ENCODE measurements at regions not wholly inside any gene's neighbourhood (a gene's known extent, or its start where the extent isn't known, plus 50 kb on each side); places are given as distances from the start of the nearest gene placed in this dataset.
"Not testable (repeated sequence)": the region's sequence is repeated elsewhere in the genome, so short reads cannot be mapped to it uniquely, and the experiment has no call there.

DNA sequence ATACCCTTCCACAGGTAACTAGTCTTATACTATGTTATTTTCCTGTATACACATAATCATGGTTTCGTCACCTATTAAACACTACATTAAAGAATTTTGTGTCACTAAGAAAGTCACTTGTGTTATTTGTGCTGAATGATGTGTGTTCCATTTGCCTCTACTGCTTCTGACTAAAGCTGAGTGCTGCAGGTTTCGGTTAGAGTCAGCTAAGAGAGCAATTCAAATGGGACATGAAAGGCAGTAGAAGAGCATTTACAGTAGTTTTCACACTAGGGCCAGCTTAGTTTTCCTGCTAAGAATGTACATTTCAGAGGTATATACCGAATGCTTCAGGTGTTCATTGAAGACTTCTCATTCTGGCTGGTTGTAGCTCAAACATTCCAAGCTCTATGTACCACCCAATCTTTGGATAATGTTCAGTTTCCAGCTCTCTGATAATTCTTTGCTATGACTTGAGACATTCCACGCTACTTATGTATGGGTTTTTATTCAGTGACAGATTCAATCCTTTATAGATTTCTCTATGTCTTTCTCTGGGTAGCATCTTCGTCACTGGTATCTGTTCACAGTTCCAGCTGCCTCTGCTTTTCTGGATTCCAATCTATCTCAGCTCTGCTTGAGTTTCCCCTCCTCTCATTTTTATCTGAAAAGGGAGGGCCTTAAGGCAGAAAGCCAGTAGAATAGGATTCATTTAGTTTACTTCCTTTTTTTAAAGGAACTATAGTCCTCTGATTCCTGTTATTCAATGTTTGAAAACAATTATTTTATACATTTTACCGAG, 164.4 kb downstream of the CXXC4 start:
- Histone ChIP-seq H3K4me1 (ENCODE audit: control insufficient read depth, insufficient read depth, low read length) (no peaks in the 10 kb centered on the region), H3K36me3 (ENCODE audit: control insufficient read depth in 2 of 2, insufficient read depth in 2 of 2, low read length in 2 of 2) (no peaks in the 10 kb centered on the region), H3K27ac (ENCODE audit: low read length) (no peak overlapping the region), H3K4me3 (ENCODE audit: low read length in 2 of 2) (no peak overlapping the region), H3K27me3 (ENCODE audit: control insufficient read depth in 1 of 2, insufficient read depth in 2 of 2, low read length in 2 of 2) (no peaks in the 10 kb centered on the region), H3K9me3 (ENCODE audit: control insufficient read depth in 2 of 2, low read length in 2 of 2) (no peaks in the 10 kb centered on the region), H3K9ac (ENCODE audit: low read length in 2 of 2) (no peak overlapping the region)

GRCh38 chr4:104326991-104327694, 167.6 kb downstream of the CXXC4 start:
- H3K27me3 ChIP-seq (ENCODE audit: control insufficient read depth in 1 of 2, insufficient read depth in 2 of 2, low read length in 2 of 2); H3K4me3 ChIP-seq (ENCODE audit: low read length in 2 of 2); H3K4me1 ChIP-seq (ENCODE audit: control insufficient read depth, insufficient read depth, low read length); H3K27ac ChIP-seq (ENCODE audit: low read length); H3K36me3 ChIP-seq (ENCODE audit: control insufficient read depth in 2 of 2, insufficient read depth in 2 of 2, low read length in 2 of 2); H3K9me3 ChIP-seq (ENCODE audit: control insufficient read depth in 2 of 2, low read length in 2 of 2); H3K9ac ChIP-seq (ENCODE audit: low read length in 2 of 2): not testable (repeated sequence)

DNA sequence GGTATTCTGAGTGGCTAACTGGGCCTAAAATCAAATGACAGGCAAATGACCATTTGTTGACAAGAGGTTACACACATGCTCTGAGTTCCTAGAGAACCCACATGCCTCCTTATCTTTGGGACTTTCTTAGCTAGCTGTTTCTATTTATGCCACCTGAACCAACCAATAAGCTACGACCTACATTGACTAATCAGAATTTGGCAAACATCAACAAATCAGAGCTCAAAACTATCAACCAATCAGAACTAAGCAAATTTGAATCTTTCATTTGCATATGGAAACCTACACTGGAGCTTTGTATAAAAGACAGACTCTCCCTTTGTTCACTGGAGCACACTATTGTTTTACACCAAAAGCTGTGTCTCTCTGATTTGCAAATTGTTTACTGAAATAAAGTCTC, 192.0 kb downstream of the CXXC4 start:
- Histone ChIP-seq H3K4me3 (ENCODE audit: low read length in 2 of 2) (no peak overlapping the region), H3K9me3 (ENCODE audit: control insufficient read depth in 2 of 2, low read length in 2 of 2) (no peaks in the 10 kb centered on the region), H3K27ac (ENCODE audit: low read length) (no peak overlapping the region), H3K9ac (ENCODE audit: low read length in 2 of 2) (no peak overlapping the region), H3K4me1 (ENCODE audit: control insufficient read depth, insufficient read depth, low read length) (no peaks in the 10 kb centered on the region), H3K27me3 (ENCODE audit: control insufficient read depth in 1 of 2, insufficient read depth in 2 of 2, low read length in 2 of 2) (no peaks in the 10 kb centered on the region), H3K36me3 (ENCODE audit: control insufficient read depth in 2 of 2, insufficient read depth in 2 of 2, low read length in 2 of 2) (no peaks in the 10 kb centered on the region)

- Histone ChIP-seq H3K4me1 (ENCODE audit: control insufficient read depth, insufficient read depth, low read length) (no peaks in the 10 kb centered on the region), H3K27me3 (ENCODE audit: control insufficient read depth in 1 of 2, insufficient read depth in 2 of 2, low read length in 2 of 2) (no peaks in the 10 kb centered on the region), H3K4me3 (ENCODE audit: low read length in 2 of 2) (no peak overlapping the region), H3K27ac (ENCODE audit: low read length) (no peak overlapping the region), H3K36me3 (ENCODE audit: control insufficient read depth in 2 of 2, insufficient read depth in 2 of 2, low read length in 2 of 2) (no peaks in the 10 kb centered on the region), H3K9ac (ENCODE audit: low read length in 2 of 2) (no peak overlapping the region), H3K9me3 (ENCODE audit: control insufficient read depth in 2 of 2, low read length in 2 of 2) (peaks cover 0 to 5% of the 10 kb centered on the region in 2 donors)
Observed at GRCh38 chr4:104294811-104295210, 199.9 kb downstream of the CXXC4 start.

DNA sequence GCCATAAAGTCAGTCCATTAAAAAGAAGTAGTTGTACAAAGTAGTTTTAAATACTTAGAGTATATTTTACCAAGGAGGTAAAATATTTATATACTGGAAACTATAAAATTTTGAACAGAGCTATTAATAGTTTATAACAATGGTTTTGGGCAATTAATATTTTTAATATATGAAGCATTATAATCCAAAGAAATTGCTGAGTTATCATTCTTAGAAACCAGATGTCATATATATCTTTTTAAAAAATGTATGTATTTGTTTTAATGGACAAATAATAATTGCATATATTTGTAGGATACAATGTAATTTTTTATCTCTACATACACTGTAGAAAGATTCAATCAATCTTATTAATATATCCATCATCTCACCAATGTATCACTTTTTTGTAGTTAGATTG, 207.8 kb downstream of the CXXC4 start:
- H3K4me1 ChIP-seq (ENCODE audit: control insufficient read depth, insufficient read depth, low read length) = no peaks in the 10 kb centered on the region
- no peak overlapping the region for H3K27ac ChIP-seq (ENCODE audit: low read length)
- H3K27me3 ChIP-seq (ENCODE audit: control insufficient read depth in 1 of 2, insufficient read depth in 2 of 2, low read length in 2 of 2) = no peaks in the 10 kb centered on the region
- no peaks in the 10 kb centered on the region for H3K36me3 ChIP-seq (ENCODE audit: control insufficient read depth in 2 of 2, insufficient read depth in 2 of 2, low read length in 2 of 2)
- H3K9ac ChIP-seq (ENCODE audit: low read length in 2 of 2) = no peak overlapping the region
- H3K4me3 ChIP-seq (ENCODE audit: low read length in 2 of 2) = no peak overlapping the region
- H3K9me3 ChIP-seq (ENCODE audit: control insufficient read depth in 2 of 2, low read length in 2 of 2) = no peaks in the 10 kb centered on the region

DNA sequence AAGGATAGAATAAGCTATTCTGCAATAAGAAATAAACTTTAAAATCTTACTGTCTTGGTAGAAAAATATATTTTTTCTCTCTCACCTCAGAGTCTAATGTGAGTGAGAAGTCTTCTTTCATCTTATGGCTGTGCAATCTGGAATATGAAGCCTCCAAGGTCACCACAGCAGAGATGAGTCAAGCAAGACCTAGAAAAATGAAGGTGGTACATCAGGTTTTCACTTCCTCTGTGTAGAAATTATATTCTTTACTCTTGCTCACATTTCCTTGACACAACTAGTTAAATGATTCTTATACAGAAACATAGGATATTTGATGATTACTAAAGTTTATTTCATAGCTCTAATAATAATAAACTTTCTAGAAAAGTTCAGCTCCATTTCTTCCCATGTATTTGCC, 211.4 kb downstream of the CXXC4 start:
- Histone ChIP-seq H3K9me3 (ENCODE audit: control insufficient read depth in 2 of 2, low read length in 2 of 2) (no peaks in the 10 kb centered on the region), H3K4me3 (ENCODE audit: low read length in 2 of 2) (no peak overlapping the region), H3K27ac (ENCODE audit: low read length) (no peak overlapping the region), H3K4me1 (ENCODE audit: control insufficient read depth, insufficient read depth, low read length) (no peaks in the 10 kb centered on the region), H3K9ac (ENCODE audit: low read length in 2 of 2) (no peak overlapping the region), H3K36me3 (ENCODE audit: control insufficient read depth in 2 of 2, insufficient read depth in 2 of 2, low read length in 2 of 2) (no peaks in the 10 kb centered on the region), H3K27me3 (ENCODE audit: control insufficient read depth in 1 of 2, insufficient read depth in 2 of 2, low read length in 2 of 2) (no peaks in the 10 kb centered on the region)

DNA sequence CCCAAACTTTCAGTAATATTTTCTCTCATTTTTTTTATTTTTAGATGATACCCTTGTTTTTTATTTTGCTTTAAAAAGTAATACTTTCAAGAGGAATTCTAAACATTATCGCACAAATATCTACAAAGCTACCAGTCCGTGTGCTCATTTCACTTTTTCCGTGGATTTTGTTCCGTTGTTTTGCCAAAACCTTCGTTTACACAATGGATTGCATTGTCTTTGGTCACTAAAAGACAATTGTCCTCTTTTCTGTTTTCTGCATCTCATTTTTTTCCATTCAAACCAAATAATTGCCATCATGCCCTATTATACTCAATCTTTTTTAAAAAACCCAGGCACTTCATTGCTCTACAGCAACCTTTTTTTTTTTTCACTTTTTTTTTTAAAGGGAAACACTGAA, 214.9 kb downstream of the CXXC4 start:
- Histone ChIP-seq H3K4me3 (ENCODE audit: low read length in 2 of 2) (no peak overlapping the region), H3K4me1 (ENCODE audit: control insufficient read depth, insufficient read depth, low read length) (no peaks in the 10 kb centered on the region), H3K27ac (ENCODE audit: low read length) (no peak overlapping the region), H3K9ac (ENCODE audit: low read length in 2 of 2) (no peak overlapping the region), H3K27me3 (ENCODE audit: control insufficient read depth in 1 of 2, insufficient read depth in 2 of 2, low read length in 2 of 2) (no peaks in the 10 kb centered on the region), H3K36me3 (ENCODE audit: control insufficient read depth in 2 of 2, insufficient read depth in 2 of 2, low read length in 2 of 2) (no peaks in the 10 kb centered on the region), H3K9me3 (ENCODE audit: control insufficient read depth in 2 of 2, low read length in 2 of 2) (no peaks in the 10 kb centered on the region)

GRCh38 chr4:104272966-104273365, 221.7 kb downstream of the CXXC4 start:
- Histone ChIP-seq H3K4me1 (ENCODE audit: control insufficient read depth, insufficient read depth, low read length) (no peaks in the 10 kb centered on the region), H3K9ac (ENCODE audit: low read length in 2 of 2) (no peak overlapping the region), H3K27ac (ENCODE audit: low read length) (no peak overlapping the region), H3K27me3 (ENCODE audit: control insufficient read depth in 1 of 2, insufficient read depth in 2 of 2, low read length in 2 of 2) (no peaks in the 10 kb centered on the region), H3K9me3 (ENCODE audit: control insufficient read depth in 2 of 2, low read length in 2 of 2) (no peaks in the 10 kb centered on the region), H3K36me3 (ENCODE audit: control insufficient read depth in 2 of 2, insufficient read depth in 2 of 2, low read length in 2 of 2) (no peaks in the 10 kb centered on the region), H3K4me3 (ENCODE audit: low read length in 2 of 2) (no peak overlapping the region)

GRCh38 chr4:104269603-104270002, 225.1 kb downstream of the CXXC4 start:
- H3K27me3 ChIP-seq (ENCODE audit: control insufficient read depth in 1 of 2, insufficient read depth in 2 of 2, low read length in 2 of 2); H3K27ac ChIP-seq (ENCODE audit: low read length); H3K9me3 ChIP-seq (ENCODE audit: control insufficient read depth in 2 of 2, low read length in 2 of 2); H3K9ac ChIP-seq (ENCODE audit: low read length in 2 of 2); H3K4me1 ChIP-seq (ENCODE audit: control insufficient read depth, insufficient read depth, low read length); H3K36me3 ChIP-seq (ENCODE audit: control insufficient read depth in 2 of 2, insufficient read depth in 2 of 2, low read length in 2 of 2); H3K4me3 ChIP-seq (ENCODE audit: low read length in 2 of 2): not testable (repeated sequence)

DNA sequence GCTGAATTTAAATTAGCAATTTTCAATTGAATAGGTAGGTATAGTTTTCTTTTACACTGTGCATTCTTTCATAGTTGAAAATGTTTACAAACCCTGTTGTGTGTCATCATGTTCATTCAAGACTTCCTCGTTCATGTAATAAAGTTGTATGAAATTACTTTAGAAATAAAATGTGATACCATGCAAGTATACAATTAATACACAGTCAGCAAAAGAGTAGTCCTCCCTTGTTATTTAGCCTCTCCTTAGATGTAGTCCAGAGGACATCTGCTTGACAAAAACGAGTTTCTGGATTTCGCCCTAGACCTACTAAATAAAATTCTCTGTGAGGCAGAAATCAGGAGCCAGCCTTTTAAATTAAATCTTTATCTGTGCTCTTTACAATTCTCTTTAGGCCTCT, 231.6 kb downstream of the CXXC4 start:
- Histone ChIP-seq H3K9me3 (ENCODE audit: control insufficient read depth in 2 of 2, low read length in 2 of 2) (no peaks in the 10 kb centered on the region), H3K27ac (ENCODE audit: low read length) (no peak overlapping the region), H3K27me3 (ENCODE audit: control insufficient read depth in 1 of 2, insufficient read depth in 2 of 2, low read length in 2 of 2) (no peaks in the 10 kb centered on the region), H3K36me3 (ENCODE audit: control insufficient read depth in 2 of 2, insufficient read depth in 2 of 2, low read length in 2 of 2) (no peaks in the 10 kb centered on the region), H3K4me3 (ENCODE audit: low read length in 2 of 2) (no peak overlapping the region), H3K9ac (ENCODE audit: low read length in 2 of 2) (no peak overlapping the region), H3K4me1 (ENCODE audit: control insufficient read depth, insufficient read depth, low read length) (no peaks in the 10 kb centered on the region)

DNA sequence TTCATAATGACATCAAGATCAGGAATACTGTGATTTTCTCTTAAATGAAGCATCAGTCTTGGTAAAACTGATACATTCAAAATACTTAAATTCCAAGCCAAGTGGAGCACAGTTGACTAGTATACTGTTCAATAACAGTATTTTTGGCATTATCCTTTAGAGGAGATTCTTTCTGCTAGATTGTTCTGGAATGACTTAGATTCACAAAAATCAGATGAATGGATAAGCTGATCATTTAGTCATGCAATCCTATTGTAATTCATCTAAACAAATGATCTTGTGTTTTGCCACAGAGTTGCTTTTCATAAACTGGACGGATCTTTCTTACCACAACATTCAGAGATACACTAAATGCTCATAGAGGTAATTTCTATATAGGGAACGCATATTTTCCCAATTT, 232.0 kb downstream of the CXXC4 start:
- H3K9me3 ChIP-seq (ENCODE audit: control insufficient read depth in 2 of 2, low read length in 2 of 2) = no peaks in the 10 kb centered on the region
- H3K27me3 ChIP-seq (ENCODE audit: control insufficient read depth in 1 of 2, insufficient read depth in 2 of 2, low read length in 2 of 2) = no peaks in the 10 kb centered on the region
- H3K9ac ChIP-seq (ENCODE audit: low read length in 2 of 2) = no peak overlapping the region
- no peaks in the 10 kb centered on the region for H3K4me1 ChIP-seq (ENCODE audit: control insufficient read depth, insufficient read depth, low read length)
- H3K36me3 ChIP-seq (ENCODE audit: control insufficient read depth in 2 of 2, insufficient read depth in 2 of 2, low read length in 2 of 2) = no peaks in the 10 kb centered on the region
- no peak overlapping the region for H3K4me3 ChIP-seq (ENCODE audit: low read length in 2 of 2)
- no peak overlapping the region for H3K27ac ChIP-seq (ENCODE audit: low read length)

All from stomach smooth muscle (tissue), 2 donors.